Kidney (tissue), 13 donors: ENCODE measurements at regions not wholly inside any gene's neighbourhood (a gene's known extent, or its start where the extent isn't known, plus 50 kb on each side); places are given as distances from the start of the nearest gene placed in this dataset.
"Not testable (repeated sequence)": the region's sequence is repeated elsewhere in the genome, so short reads cannot be mapped to it uniquely, and the experiment has no call there.

Experiments
- DNase-seq, 5 donors: peaks; one replicate each; pipeline ENCODE4 v3.0.0-alpha.2; 2013 to 2020
- FAIRE-seq: peaks from 2 replicates; lab custom pipeline; 2012; peaks lifted over from hg19 to GRCh38; lab: Jason Lieb, UNC
- H3K27ac ChIP-seq, 2 donors: one replicate each; pipeline ENCODE4 v1.7.0; 2013; ENCODE audit warnings: low read depth in 2 of 2, low read length in 2 of 2, inconsistent platforms in 1 of 2
- H3K27me3 ChIP-seq: one replicate; pipeline ENCODE4 v1.7.1; 2013; ENCODE audit warnings: low read length, inconsistent platforms; ENCODE audit not compliant: control insufficient read depth, insufficient read depth
- H3K36me3 ChIP-seq, 3 donors: one replicate each; pipeline versions ENCODE4 v1.7.0 to v1.7.1; 2013; ENCODE audit warnings: low read length in 3 of 3, control low read depth in 1 of 3, inconsistent platforms in 1 of 3; ENCODE audit not compliant: insufficient read depth in 3 of 3, control insufficient read depth in 2 of 3
- H3K4me1 ChIP-seq, 3 donors: one replicate each; pipeline versions ENCODE4 v1.7.0 to v1.7.1; 2013; ENCODE audit warnings: low read length in 3 of 3, inconsistent platforms in 1 of 3, low read depth in 1 of 3; ENCODE audit not compliant: control insufficient read depth in 2 of 3, insufficient read depth in 2 of 3
- H3K4me3 ChIP-seq, 3 donors: one replicate each; pipeline versions ENCODE4 v1.7.0 to v1.8.1; 2013; ENCODE audit warnings: low read length in 3 of 3, control low read depth in 1 of 3, inconsistent platforms in 1 of 3
- H3K9ac ChIP-seq, 3 donors: one replicate each; pipeline versions ENCODE4 v1.7.0 to v1.7.1; 2013; ENCODE audit warnings: low read length in 3 of 3, control low read depth in 1 of 3, inconsistent platforms in 1 of 3
- H3K9me3 ChIP-seq, 3 donors: one replicate each; pipeline versions ENCODE4 v1.7.0 to v1.7.1; 2013; ENCODE audit warnings: low read length in 3 of 3, control low read depth in 1 of 3, inconsistent platforms in 1 of 3; ENCODE audit not compliant: control insufficient read depth in 2 of 3, insufficient read depth in 1 of 3
- intact Hi-C: fragments of 100-400 bp; cut with DNase I; formaldehyde crosslinking; loops from one replicate; pipeline ENCODE4 v1.11.1; 2022
- TF ChIP-seq, protein P1 (sequence below): IDR thresholded peaks from 3 replicates; pipeline ENCODE4 v1.5.1; 2012; ENCODE audit warnings: mild to moderate bottlenecking, moderate library complexity, borderline replicate concordance; ENCODE audit not compliant: insufficient read depth; ENCODE audit errors: extremely low read depth
- donor health status: control.
- donor health status: control.
- donor health status: control.
- donor health status: control.
- donor health status: control.
- donor health status: DM: yes; HTN: yes; CAD: no.
- donor health status: Normal renal cell carcinoma (clear cell type).

GRCh38 chr9:74173284-74173683 lies 323.9 kb upstream of the RORB start:
- DNase-seq = no peak
- intact Hi-C loops = no loop called here
- no peak overlapping the region for H3K4me3 ChIP-seq
- H3K36me3 ChIP-seq = no peaks in the 10 kb centered on the region
- no peak overlapping the region for H3K27ac ChIP-seq
- no peak for FAIRE-seq
- no peaks in the 10 kb centered on the region for H3K9me3 ChIP-seq
- TF ChIP-seq, protein P1, sequence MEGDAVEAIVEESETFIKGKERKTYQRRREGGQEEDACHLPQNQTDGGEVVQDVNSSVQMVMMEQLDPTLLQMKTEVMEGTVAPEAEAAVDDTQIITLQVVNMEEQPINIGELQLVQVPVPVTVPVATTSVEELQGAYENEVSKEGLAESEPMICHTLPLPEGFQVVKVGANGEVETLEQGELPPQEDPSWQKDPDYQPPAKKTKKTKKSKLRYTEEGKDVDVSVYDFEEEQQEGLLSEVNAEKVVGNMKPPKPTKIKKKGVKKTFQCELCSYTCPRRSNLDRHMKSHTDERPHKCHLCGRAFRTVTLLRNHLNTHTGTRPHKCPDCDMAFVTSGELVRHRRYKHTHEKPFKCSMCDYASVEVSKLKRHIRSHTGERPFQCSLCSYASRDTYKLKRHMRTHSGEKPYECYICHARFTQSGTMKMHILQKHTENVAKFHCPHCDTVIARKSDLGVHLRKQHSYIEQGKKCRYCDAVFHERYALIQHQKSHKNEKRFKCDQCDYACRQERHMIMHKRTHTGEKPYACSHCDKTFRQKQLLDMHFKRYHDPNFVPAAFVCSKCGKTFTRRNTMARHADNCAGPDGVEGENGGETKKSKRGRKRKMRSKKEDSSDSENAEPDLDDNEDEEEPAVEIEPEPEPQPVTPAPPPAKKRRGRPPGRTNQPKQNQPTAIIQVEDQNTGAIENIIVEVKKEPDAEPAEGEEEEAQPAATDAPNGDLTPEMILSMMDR = no peak
- H3K27me3 ChIP-seq = no peaks in the 10 kb centered on the region
- H3K9ac ChIP-seq = no peak overlapping the region
- no peaks in the 10 kb centered on the region for H3K4me1 ChIP-seq

DNA sequence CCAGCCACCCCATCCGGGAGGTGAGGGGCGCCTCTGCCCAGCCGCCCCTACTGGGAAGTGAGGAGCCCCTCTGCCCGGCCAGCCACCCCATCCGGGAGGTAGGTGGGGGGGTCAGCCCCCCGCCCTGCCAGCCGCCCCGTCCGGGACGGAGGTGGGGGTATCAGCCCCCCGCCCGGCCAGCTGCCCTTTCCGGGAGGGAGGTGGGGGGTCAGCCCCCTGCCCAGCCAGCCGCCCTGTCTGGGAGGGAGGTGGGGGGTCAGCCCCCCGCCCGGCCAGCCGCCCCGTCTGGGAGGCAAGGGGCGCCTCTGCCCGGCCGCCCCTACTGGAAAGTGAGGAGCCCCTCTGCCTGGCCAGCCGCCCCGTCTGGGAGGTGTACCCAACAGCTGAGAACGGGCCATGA lies 299.4 kb upstream of the RORB start:
- H3K36me3 ChIP-seq, H3K27me3 ChIP-seq, H3K9ac ChIP-seq, H3K4me3 ChIP-seq, FAIRE-seq, H3K9me3 ChIP-seq, intact Hi-C loops, H3K27ac ChIP-seq, H3K4me1 ChIP-seq: not testable (repeated sequence)
- peak in 1 of 5 donors; percentile 62 for DNase-seq

- H3K9me3 ChIP-seq = no peaks in the 10 kb centered on the region
- no peaks in the 10 kb centered on the region for H3K4me1 ChIP-seq
- TF ChIP-seq, protein P1 = no peak
- no peak overlapping the region for H3K9ac ChIP-seq
- FAIRE-seq (no peak), DNase-seq (no peak)
- no peaks in the 10 kb centered on the region for H3K36me3 ChIP-seq
- intact Hi-C loops = no loop called here
- H3K27ac ChIP-seq = no peak overlapping the region
- no peaks in the 10 kb centered on the region for H3K27me3 ChIP-seq
- H3K4me3 ChIP-seq = no peak overlapping the region
Observed at GRCh38 chr9:74205056-74205455, 292.1 kb upstream of the RORB start.

GRCh38 chr9:74218385-74219063 lies 278.6 kb upstream of the RORB start:
- intact Hi-C loops = no loop called here
- Histone ChIP-seq H3K4me1 (no peaks in the 10 kb centered on the region), H3K4me3 (no peak overlapping the region), H3K27ac (no peak overlapping the region), H3K9me3 (no peaks in the 10 kb centered on the region), H3K9ac (no peak overlapping the region), H3K36me3 (no peaks in the 10 kb centered on the region), H3K27me3 (no peaks in the 10 kb centered on the region)
- TF ChIP-seq, protein P1 = no peak
- FAIRE-seq (no peak), DNase-seq (peak in 1 of 5 donors; percentile 18)
